ENCODE measurements at regions not wholly inside any gene's neighbourhood (a gene's known extent, or its start where the extent isn't known, plus 50 kb on each side); places are given as distances from the start of the nearest gene placed in this dataset.

DNA sequence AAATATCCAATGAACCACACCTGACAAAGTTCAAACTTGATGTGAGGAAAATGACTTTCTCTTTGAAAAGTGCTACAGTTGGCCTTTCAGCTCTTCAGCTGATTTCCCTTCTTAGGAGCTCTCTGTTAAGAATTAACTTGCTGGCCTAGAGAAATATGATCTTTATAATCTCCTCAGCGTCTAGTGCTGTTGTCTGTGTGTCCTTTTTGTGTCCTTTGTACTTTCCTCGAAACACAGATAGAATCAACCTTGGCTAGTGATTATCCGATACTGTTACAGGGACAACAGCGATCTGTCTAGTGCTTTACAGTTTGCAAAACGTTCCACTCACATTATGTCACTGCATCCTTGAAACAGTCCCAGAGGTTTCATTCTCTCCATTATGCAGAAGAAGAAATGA, 162.8 kb upstream of the RMST start:
- H3K4me3 ChIP-seq (ENCODE audit: low read depth, low read length), result no peak overlapping the region
- DNase-seq (ENCODE audit: low read depth), result no peak
- TF ChIP-seq CTCF (IDR thresholded peaks at IDR 0.05; ENCODE audit: low read depth, low read length, missing control alignments), result no peak

DNA sequence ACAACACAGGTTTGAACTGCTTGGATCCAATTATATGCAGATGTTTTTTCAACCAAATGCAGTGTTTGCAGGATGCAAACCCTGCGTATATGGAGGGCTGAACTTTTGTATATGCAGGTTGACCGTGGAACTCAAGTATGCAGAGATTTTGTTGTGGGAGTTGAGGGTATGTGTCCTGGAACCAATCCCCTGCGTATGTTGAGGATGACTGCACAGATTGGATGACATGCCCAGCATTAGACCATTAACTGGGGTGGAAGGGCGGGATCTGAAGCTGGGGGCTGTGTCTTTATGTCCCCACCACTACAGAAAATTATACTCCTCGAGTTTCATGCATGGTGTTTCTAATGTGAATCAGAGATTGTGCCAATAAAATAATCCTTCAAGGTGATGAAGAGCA, 162.2 kb upstream of the RMST start:
- no peak overlapping the region for H3K4me3 ChIP-seq (ENCODE audit: low read depth, low read length)
- TF ChIP-seq CTCF (IDR thresholded peaks at IDR 0.05; ENCODE audit: low read depth, low read length, missing control alignments), result no peak
- DNase-seq (ENCODE audit: low read depth), result no peak

DNA sequence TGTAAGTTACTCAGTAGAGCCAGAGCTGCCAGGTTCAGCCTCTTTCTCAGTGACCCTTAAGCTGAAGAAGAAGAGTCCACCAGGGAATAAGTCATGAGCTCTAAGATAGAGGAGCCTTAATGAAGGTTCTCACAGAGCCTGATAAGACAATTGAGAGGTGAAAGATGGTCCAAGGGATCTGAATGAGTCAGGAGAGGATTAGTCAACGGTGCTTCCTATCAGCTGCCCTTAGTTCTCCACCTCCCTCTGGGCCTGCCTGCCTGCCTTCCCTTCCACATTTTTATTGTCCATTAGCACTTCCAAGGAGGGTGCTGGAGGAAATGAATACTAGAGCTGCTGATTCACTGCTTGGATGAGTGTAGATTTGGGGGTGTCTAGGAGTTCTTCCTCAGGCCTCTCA, 161.7 kb upstream of the RMST start:
- H3K4me3 ChIP-seq (ENCODE audit: low read depth, low read length), result no peak overlapping the region
- TF ChIP-seq CTCF (IDR thresholded peaks at IDR 0.05; ENCODE audit: low read depth, low read length, missing control alignments), result no peak
- no peak for DNase-seq (ENCODE audit: low read depth)

DNA sequence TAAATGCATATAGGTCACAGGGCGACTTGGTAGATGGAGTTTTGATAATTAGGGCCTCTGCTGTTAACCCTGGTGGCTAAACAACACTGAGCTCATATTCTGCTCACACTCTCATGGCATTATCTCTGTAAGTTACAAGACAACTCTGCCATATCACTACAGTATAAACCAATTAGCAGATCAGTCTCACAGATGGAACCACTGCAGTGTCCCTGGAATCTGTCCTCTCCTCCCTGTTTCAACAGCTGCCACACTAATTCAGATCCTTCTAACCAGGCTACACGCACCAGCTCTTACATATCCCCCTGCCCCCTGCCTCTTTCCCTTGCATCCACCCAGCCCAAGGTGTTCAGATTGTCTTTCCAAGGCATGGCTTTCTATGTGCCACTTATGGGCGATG, 161.0 kb upstream of the RMST start:
- TF ChIP-seq CTCF (IDR thresholded peaks at IDR 0.05; ENCODE audit: low read depth, low read length, missing control alignments), result no peak
- no peak for DNase-seq (ENCODE audit: low read depth)
- no peak overlapping the region for H3K4me3 ChIP-seq (ENCODE audit: low read depth, low read length)

- TF ChIP-seq CTCF (IDR thresholded peaks at IDR 0.05; ENCODE audit: low read depth, low read length, missing control alignments), result no peak
- DNase-seq (ENCODE audit: low read depth), result no peak
- no peak overlapping the region for H3K4me3 ChIP-seq (ENCODE audit: low read depth, low read length)
Observed at GRCh38 chr12:97305651-97306050, 157.0 kb upstream of the RMST start.

GRCh38 chr12:97306147-97306546, 156.5 kb upstream of the RMST start:
- no peak for TF ChIP-seq CTCF (IDR thresholded peaks at IDR 0.05; ENCODE audit: low read depth, low read length, missing control alignments)
- H3K4me3 ChIP-seq (ENCODE audit: low read depth, low read length), result no peak overlapping the region
- peak; percentile 47 for DNase-seq (ENCODE audit: low read depth)

GRCh38 chr12:97308576-97309198, 153.9 kb upstream of the RMST start:
- no peak overlapping the region for H3K4me3 ChIP-seq (ENCODE audit: low read depth, low read length)
- TF ChIP-seq CTCF (IDR thresholded peaks at IDR 0.05; ENCODE audit: low read depth, low read length, missing control alignments), result peak; percentile 50
- peak; percentile 31 for DNase-seq (ENCODE audit: low read depth)
